ENCODE measurements at regions not wholly inside any gene's neighbourhood (a gene's known extent, or its start where the extent isn't known, plus 50 kb on each side); places are given as distances from the start of the nearest gene placed in this dataset.

GRCh38 chr1:81715391-81715790 lies 85.3 kb upstream of the ADGRL2 start:
- H3K4me1 ChIP-seq (ENCODE audit: control insufficient read depth, insufficient read depth, low read length), result no peaks in the 10 kb centered on the region
- no peaks in the 10 kb centered on the region for H3K36me3 ChIP-seq (ENCODE audit: control insufficient read depth, insufficient read depth, low read length)
- no peak overlapping the region for H3K27ac ChIP-seq (ENCODE audit: insufficient read depth, low read depth, low read length, poor library complexity, severe bottlenecking)
- WGBS, 2 experiments, result 98% methylated on average over 3 of the region's 3 CpGs
- no peak overlapping the region for H3K4me3 ChIP-seq (ENCODE audit: insufficient read depth, low read depth, low read length)
- no peaks in the 10 kb centered on the region for H3K27me3 ChIP-seq (ENCODE audit: control insufficient read depth, insufficient read depth, low read length, poor library complexity, severe bottlenecking)
- H3K9me3 ChIP-seq (ENCODE audit: control insufficient read depth, low read length), result no peaks in the 10 kb centered on the region

GRCh38 chr1:81714636-81715035 lies 86.1 kb upstream of the ADGRL2 start:
- no peaks in the 10 kb centered on the region for H3K9me3 ChIP-seq (ENCODE audit: control insufficient read depth, low read length)
- H3K4me3 ChIP-seq (ENCODE audit: insufficient read depth, low read depth, low read length), result no peak overlapping the region
- H3K27me3 ChIP-seq (ENCODE audit: control insufficient read depth, insufficient read depth, low read length, poor library complexity, severe bottlenecking), result no peaks in the 10 kb centered on the region
- no peaks in the 10 kb centered on the region for H3K36me3 ChIP-seq (ENCODE audit: control insufficient read depth, insufficient read depth, low read length)
- H3K4me1 ChIP-seq (ENCODE audit: control insufficient read depth, insufficient read depth, low read length), result no peaks in the 10 kb centered on the region
- H3K27ac ChIP-seq (ENCODE audit: insufficient read depth, low read depth, low read length, poor library complexity, severe bottlenecking), result no peak overlapping the region

GRCh38 chr1:81712425-81712824 lies 88.3 kb upstream of the ADGRL2 start:
- Histone ChIP-seq H3K4me1 (ENCODE audit: control insufficient read depth, insufficient read depth, low read length) (no peaks in the 10 kb centered on the region), H3K9me3 (ENCODE audit: control insufficient read depth, low read length) (no peaks in the 10 kb centered on the region), H3K27ac (ENCODE audit: insufficient read depth, low read depth, low read length, poor library complexity, severe bottlenecking) (no peak overlapping the region), H3K27me3 (ENCODE audit: control insufficient read depth, insufficient read depth, low read length, poor library complexity, severe bottlenecking) (no peaks in the 10 kb centered on the region), H3K36me3 (ENCODE audit: control insufficient read depth, insufficient read depth, low read length) (no peaks in the 10 kb centered on the region), H3K4me3 (ENCODE audit: insufficient read depth, low read depth, low read length) (no peak overlapping the region)
- whole genome bisulfite sequencing, 2 experiments, result 94 to 95% methylated on average over 3 of the region's 3 CpGs

- no peaks in the 10 kb centered on the region for H3K36me3 ChIP-seq (ENCODE audit: control insufficient read depth, insufficient read depth, low read length)
- no peak overlapping the region for H3K27ac ChIP-seq (ENCODE audit: insufficient read depth, low read depth, low read length, poor library complexity, severe bottlenecking)
- H3K27me3 ChIP-seq (ENCODE audit: control insufficient read depth, insufficient read depth, low read length, poor library complexity, severe bottlenecking), result no peaks in the 10 kb centered on the region
- no peaks in the 10 kb centered on the region for H3K4me1 ChIP-seq (ENCODE audit: control insufficient read depth, insufficient read depth, low read length)
- no peaks in the 10 kb centered on the region for H3K9me3 ChIP-seq (ENCODE audit: control insufficient read depth, low read length)
- H3K4me3 ChIP-seq (ENCODE audit: insufficient read depth, low read depth, low read length), result no peak overlapping the region
- 90 to 96% methylated on average over 2 of the region's 2 CpGs for WGBS, 2 experiments
Observed at GRCh38 chr1:81710857-81711256, 89.9 kb upstream of the ADGRL2 start.

- no peak overlapping the region for H3K27ac ChIP-seq (ENCODE audit: insufficient read depth, low read depth, low read length, poor library complexity, severe bottlenecking)
- H3K4me1 ChIP-seq (ENCODE audit: control insufficient read depth, insufficient read depth, low read length), result no peaks in the 10 kb centered on the region
- 85 to 89% methylated on average over 1 of the region's 1 CpG for WGBS, 2 experiments
Observed at GRCh38 chr1:81708250-81708649, 92.5 kb upstream of the ADGRL2 start.

GRCh38 chr1:81706650-81707435 lies 93.9 kb upstream of the ADGRL2 start:
- Histone ChIP-seq H3K27ac (ENCODE audit: insufficient read depth, low read depth, low read length, poor library complexity, severe bottlenecking) (no peak overlapping the region), H3K4me1 (ENCODE audit: control insufficient read depth, insufficient read depth, low read length) (no peaks in the 10 kb centered on the region), H3K36me3 (ENCODE audit: control insufficient read depth, insufficient read depth, low read length) (no peaks in the 10 kb centered on the region), H3K4me3 (ENCODE audit: insufficient read depth, low read depth, low read length) (no peak overlapping the region), H3K9me3 (ENCODE audit: control insufficient read depth, low read length) (no peaks in the 10 kb centered on the region), H3K27me3 (ENCODE audit: control insufficient read depth, insufficient read depth, low read length, poor library complexity, severe bottlenecking) (no peaks in the 10 kb centered on the region)
- WGBS, 2 experiments, result 97 to 99% methylated on average over 2 to 3 of the region's 3 CpGs

More at GRCh38 chr1:81708250-81708649, 92.5 kb upstream of the ADGRL2 start:
- Histone ChIP-seq H3K4me3 (ENCODE audit: insufficient read depth, low read depth, low read length) (no peak overlapping the region), H3K27me3 (ENCODE audit: control insufficient read depth, insufficient read depth, low read length, poor library complexity, severe bottlenecking) (no peaks in the 10 kb centered on the region), H3K9me3 (ENCODE audit: control insufficient read depth, low read length) (no peaks in the 10 kb centered on the region), H3K36me3 (ENCODE audit: control insufficient read depth, insufficient read depth, low read length) (no peaks in the 10 kb centered on the region)

GRCh38 chr1:81703756-81704463 lies 96.8 kb upstream of the ADGRL2 start:
- WGBS, 2 experiments, result 83 to 93% methylated on average over 5 of the region's 5 CpGs
- no peaks in the 10 kb centered on the region for H3K9me3 ChIP-seq (ENCODE audit: control insufficient read depth, low read length)
- H3K4me1 ChIP-seq (ENCODE audit: control insufficient read depth, insufficient read depth, low read length), result no peaks in the 10 kb centered on the region
- H3K4me3 ChIP-seq (ENCODE audit: insufficient read depth, low read depth, low read length), result no peak overlapping the region
- H3K27me3 ChIP-seq (ENCODE audit: control insufficient read depth, insufficient read depth, low read length, poor library complexity, severe bottlenecking), result no peaks in the 10 kb centered on the region
- H3K36me3 ChIP-seq (ENCODE audit: control insufficient read depth, insufficient read depth, low read length), result no peaks in the 10 kb centered on the region
- H3K27ac ChIP-seq (ENCODE audit: insufficient read depth, low read depth, low read length, poor library complexity, severe bottlenecking), result no peak overlapping the region

- H3K36me3 ChIP-seq (ENCODE audit: control insufficient read depth, insufficient read depth, low read length), result no peaks in the 10 kb centered on the region
- no peak overlapping the region for H3K27ac ChIP-seq (ENCODE audit: insufficient read depth, low read depth, low read length, poor library complexity, severe bottlenecking)
- no peaks in the 10 kb centered on the region for H3K27me3 ChIP-seq (ENCODE audit: control insufficient read depth, insufficient read depth, low read length, poor library complexity, severe bottlenecking)
- H3K4me3 ChIP-seq (ENCODE audit: insufficient read depth, low read depth, low read length), result no peak overlapping the region
- no peaks in the 10 kb centered on the region for H3K9me3 ChIP-seq (ENCODE audit: control insufficient read depth, low read length)
- WGBS, 2 experiments, result 88 to 94% methylated on average over 3 of the region's 3 CpGs
- H3K4me1 ChIP-seq (ENCODE audit: control insufficient read depth, insufficient read depth, low read length), result no peaks in the 10 kb centered on the region
Observed at GRCh38 chr1:81703391-81703755, 97.4 kb upstream of the ADGRL2 start.

GRCh38 chr1:81702903-81703302 lies 97.8 kb upstream of the ADGRL2 start:
- Histone ChIP-seq H3K27ac (ENCODE audit: insufficient read depth, low read depth, low read length, poor library complexity, severe bottlenecking) (no peak overlapping the region), H3K36me3 (ENCODE audit: control insufficient read depth, insufficient read depth, low read length) (no peaks in the 10 kb centered on the region), H3K27me3 (ENCODE audit: control insufficient read depth, insufficient read depth, low read length, poor library complexity, severe bottlenecking) (no peaks in the 10 kb centered on the region), H3K9me3 (ENCODE audit: control insufficient read depth, low read length) (no peaks in the 10 kb centered on the region), H3K4me3 (ENCODE audit: insufficient read depth, low read depth, low read length) (no peak overlapping the region), H3K4me1 (ENCODE audit: control insufficient read depth, insufficient read depth, low read length) (no peaks in the 10 kb centered on the region)
- 96% methylated on average over 4 of the region's 4 CpGs for WGBS, 2 experiments

- Histone ChIP-seq H3K27ac (ENCODE audit: insufficient read depth, low read depth, low read length, poor library complexity, severe bottlenecking) (no peak overlapping the region), H3K9me3 (ENCODE audit: control insufficient read depth, low read length) (no peaks in the 10 kb centered on the region)
- 94 to 98% methylated on average over 2 of the region's 2 CpGs for WGBS, 2 experiments
Observed at GRCh38 chr1:81702079-81702715, 98.5 kb upstream of the ADGRL2 start.

More at GRCh38 chr1:81702079-81702715, 98.5 kb upstream of the ADGRL2 start:
- Histone ChIP-seq H3K4me3 (ENCODE audit: insufficient read depth, low read depth, low read length) (no peak overlapping the region), H3K27me3 (ENCODE audit: control insufficient read depth, insufficient read depth, low read length, poor library complexity, severe bottlenecking) (no peaks in the 10 kb centered on the region), H3K4me1 (ENCODE audit: control insufficient read depth, insufficient read depth, low read length) (no peaks in the 10 kb centered on the region), H3K36me3 (ENCODE audit: control insufficient read depth, insufficient read depth, low read length) (no peaks in the 10 kb centered on the region)
